Esophagus muscularis mucosa (tissue), 4 donors: ENCODE measurements at regions not wholly inside any gene's neighbourhood (a gene's known extent, or its start where the extent isn't known, plus 50 kb on each side); places are given as distances from the start of the nearest gene placed in this dataset.

Source experiments
- DNase-seq: peaks from one replicate; pipeline ENCODE4 v3.0.0-alpha.2; 2017; ENCODE audit errors: extremely low spot score
- H3K27ac ChIP-seq, 4 donors: fragments of 200-600 bp; sonication (generic); replicated peaks in 1 of 4; 1 replicate in 3 of 4; 2 replicates in 1 of 4; pipeline ENCODE4 v1.5.1; 2016 to 2019; ENCODE audit warnings: mild to moderate bottlenecking in 1 of 4
- H3K27me3 ChIP-seq, 4 donors: fragments of 200-600 bp; sonication (generic); one replicate each; pipeline versions ENCODE4 v1.5.1 to v1.6.0; 2016 to 2019
- H3K36me3 ChIP-seq, 4 donors: fragments of 200-600 bp; sonication (generic); one replicate each; pipeline ENCODE4 v1.5.1; 2016 to 2019
- H3K4me1 ChIP-seq, 4 donors: fragments of 200-600 bp; sonication (generic); one replicate each; pipeline ENCODE4 v1.5.1; 2016 to 2019
- H3K4me3 ChIP-seq, 4 donors: fragments of 200-600 bp; sonication (generic); 1 replicate in 2 of 4; 2 replicates in 2 of 4; pipeline ENCODE4 v1.5.1; 2016 to 2019; ENCODE audit warnings: mild to moderate bottlenecking in 4 of 4, moderate library complexity in 1 of 4
- H3K9me3 ChIP-seq, 4 donors: fragments of 200-600 bp; sonication (generic); 1 replicate in 3 of 4; 2 replicates in 1 of 4; pipeline ENCODE4 v1.5.1; 2016 to 2019
- EP300 ChIP-seq: sonication (generic); formaldehyde crosslinking; IDR thresholded peaks from one replicate; pipeline ENCODE4 v1.6.1; 2017; ENCODE audit warnings: antibody characterized with exemption
- POLR2A ChIP-seq: fragments of 450-650 bp; IDR thresholded peaks from one replicate; pipeline ENCODE4 v1.6.1; 2017; ENCODE audit warnings: antibody characterized with exemption, moderate library complexity, mild to moderate bottlenecking, low read depth
- POLR2AphosphoS5 ChIP-seq, 2 donors: sonication (generic); formaldehyde crosslinking; IDR thresholded peaks; one replicate each; pipeline ENCODE4 v1.6.1; 2017; ENCODE audit warnings: antibody characterized with exemption in 2 of 2
- WGBS: methylation state at CpG from one replicate; pipeline ENCODE4 v1.1.5; 2018; 5-methylcytosine and 5-hydroxymethylcytosine counted together
- intact Hi-C: fragments of 100-400 bp; cut with DNase I; formaldehyde crosslinking; loops from one replicate; pipeline ENCODE4 v1.15.1; 2023
- TF ChIP-seq, protein P1 (sequence below), 3 experiments: fragments of 200-600 bp in 2 of 3; fragments of 450-650 bp in 1 of 3; sonication (generic) in 2 of 3; IDR thresholded peaks; one replicate each; pipeline ENCODE4 v1.5.1; 2017 to 2019; ENCODE audit warnings: antibody characterized with exemption in 3 of 3, mild to moderate bottlenecking in 2 of 3, moderate library complexity in 1 of 3

DNA sequence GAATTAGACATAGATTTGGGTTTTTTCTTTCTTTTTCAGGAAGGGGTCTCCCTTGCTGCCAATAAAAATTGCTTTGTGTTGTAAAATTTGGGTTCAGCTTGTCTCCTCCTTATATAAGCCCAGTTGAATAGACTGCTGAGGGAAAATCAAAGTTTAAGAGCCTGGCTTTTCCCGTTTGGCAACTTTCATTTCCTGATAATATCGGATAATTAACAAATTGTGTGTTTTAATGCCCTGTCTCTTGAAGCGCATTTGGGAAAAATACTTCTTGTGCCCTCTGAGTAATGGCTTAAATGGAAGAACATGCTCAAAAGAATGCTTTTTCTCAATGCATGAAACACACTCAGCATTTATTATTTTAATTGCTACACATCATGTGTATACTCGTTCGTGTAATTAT, 198.0 kb upstream of the DCN start:
- no peak for DNase-seq
- Histone ChIP-seq H3K4me3 (no peak overlapping the region), H3K4me1 (peaks cover 0 to 7% (median 6%) of the 10 kb centered on the region in 4 donors), H3K9me3 (no peaks in the 10 kb centered on the region), H3K27ac (peak overlapping the region in 1 of 4 donors; percentile 54), H3K27me3 (no peaks in the 10 kb centered on the region), H3K36me3 (no peaks in the 10 kb centered on the region)
- no peak for TF ChIP-seq EP300
- no peak for TF ChIP-seq POLR2A
- TF ChIP-seq POLR2AphosphoS5 (IDR thresholded peaks at IDR 0.05), result no peak
- TF ChIP-seq, protein P1, sequence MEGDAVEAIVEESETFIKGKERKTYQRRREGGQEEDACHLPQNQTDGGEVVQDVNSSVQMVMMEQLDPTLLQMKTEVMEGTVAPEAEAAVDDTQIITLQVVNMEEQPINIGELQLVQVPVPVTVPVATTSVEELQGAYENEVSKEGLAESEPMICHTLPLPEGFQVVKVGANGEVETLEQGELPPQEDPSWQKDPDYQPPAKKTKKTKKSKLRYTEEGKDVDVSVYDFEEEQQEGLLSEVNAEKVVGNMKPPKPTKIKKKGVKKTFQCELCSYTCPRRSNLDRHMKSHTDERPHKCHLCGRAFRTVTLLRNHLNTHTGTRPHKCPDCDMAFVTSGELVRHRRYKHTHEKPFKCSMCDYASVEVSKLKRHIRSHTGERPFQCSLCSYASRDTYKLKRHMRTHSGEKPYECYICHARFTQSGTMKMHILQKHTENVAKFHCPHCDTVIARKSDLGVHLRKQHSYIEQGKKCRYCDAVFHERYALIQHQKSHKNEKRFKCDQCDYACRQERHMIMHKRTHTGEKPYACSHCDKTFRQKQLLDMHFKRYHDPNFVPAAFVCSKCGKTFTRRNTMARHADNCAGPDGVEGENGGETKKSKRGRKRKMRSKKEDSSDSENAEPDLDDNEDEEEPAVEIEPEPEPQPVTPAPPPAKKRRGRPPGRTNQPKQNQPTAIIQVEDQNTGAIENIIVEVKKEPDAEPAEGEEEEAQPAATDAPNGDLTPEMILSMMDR (IDR thresholded peaks at IDR 0.05), result no peak
- WGBS, result 63% methylated on average over 5 of the region's 5 CpGs
- intact Hi-C loops, result loop anchor here (5.0 to 10.0 kb wide), 2 partner anchors 1192 to 1264 kb away; no protein-coding TSS in a partner anchor

DNA sequence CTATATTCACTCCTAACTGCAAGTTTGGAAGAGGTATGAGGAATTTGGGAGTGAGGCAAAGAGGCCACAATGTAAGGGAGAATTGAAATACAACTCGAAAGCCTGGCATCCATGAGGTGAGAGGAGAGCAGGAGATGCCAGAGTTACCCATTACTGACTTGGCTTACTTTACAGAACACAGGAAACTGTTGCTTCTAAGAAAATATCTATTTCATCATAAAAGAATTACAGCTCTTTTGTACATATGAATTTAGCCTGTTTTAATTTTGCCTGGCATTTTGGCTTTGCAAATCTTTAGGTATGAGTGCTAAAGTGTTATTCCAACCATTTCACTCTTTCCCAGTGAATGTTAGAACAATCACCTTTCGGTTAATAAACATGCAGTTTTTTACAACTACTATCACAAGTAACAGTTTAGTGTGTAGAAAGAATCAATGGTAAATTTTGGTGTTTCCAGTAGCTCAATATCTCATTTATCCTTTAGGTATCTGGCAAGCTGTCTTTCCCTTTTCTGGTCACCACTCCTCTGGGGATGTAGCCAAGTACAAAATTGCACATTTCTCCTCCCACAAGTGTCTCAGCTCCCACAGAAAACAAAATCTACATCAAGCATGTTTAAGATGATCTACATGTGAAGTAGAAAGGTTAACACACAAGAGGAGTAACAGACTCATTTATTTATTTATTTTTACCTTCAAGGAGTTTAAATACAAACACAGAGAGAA, 196.6 kb upstream of the DCN start:
- TF ChIP-seq POLR2AphosphoS5 (IDR thresholded peaks at IDR 0.05), result no peak
- TF ChIP-seq EP300, result no peak
- TF ChIP-seq POLR2A, result no peak
- intact Hi-C loops, result no loop called here
- WGBS, result 93% methylated on average over 2 of the region's 2 CpGs
- DNase-seq, result no peak
- no peaks in the 10 kb centered on the region for H3K27me3 ChIP-seq
- no peaks in the 10 kb centered on the region for H3K36me3 ChIP-seq
- H3K4me1 ChIP-seq, result peaks cover 0 to 7% (median 6%) of the 10 kb centered on the region in 4 donors
- no peak overlapping the region for H3K4me3 ChIP-seq
- no peaks in the 10 kb centered on the region for H3K9me3 ChIP-seq
- H3K27ac ChIP-seq, result no peak overlapping the region

DNA sequence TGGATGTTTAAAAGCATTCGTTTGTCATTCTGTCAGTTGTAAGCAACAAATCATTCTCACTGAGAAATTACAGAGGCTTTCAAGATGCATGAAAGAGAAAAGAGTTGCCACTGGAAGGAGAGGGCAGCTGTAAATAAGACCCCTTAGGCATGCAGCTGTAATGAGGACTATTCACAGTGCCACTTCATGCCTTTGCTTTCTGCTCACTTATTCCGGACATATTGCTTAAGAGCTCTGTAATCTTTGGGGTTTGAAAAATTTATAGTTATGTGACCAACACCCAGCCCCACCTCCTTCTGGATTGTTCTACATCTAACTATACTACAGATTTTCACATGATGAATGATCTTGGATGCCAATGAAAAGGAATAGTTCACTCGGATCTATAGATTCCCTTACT, 194.8 kb upstream of the DCN start:
- no peak for DNase-seq
- H3K27ac ChIP-seq, result no peak overlapping the region
- no peaks in the 10 kb centered on the region for H3K27me3 ChIP-seq
- WGBS, result 67% methylated on average over 3 of the region's 3 CpGs
- peaks cover 0 to 7% (median 6%) of the 10 kb centered on the region in 4 donors for H3K4me1 ChIP-seq
- H3K36me3 ChIP-seq, result no peaks in the 10 kb centered on the region
- TF ChIP-seq EP300 (no peak), POLR2A (no peak), POLR2AphosphoS5 (IDR thresholded peaks at IDR 0.05) (no peak)
- TF ChIP-seq, protein P1 (IDR thresholded peaks at IDR 0.05), result no peak
- H3K9me3 ChIP-seq, result no peaks in the 10 kb centered on the region
- H3K4me3 ChIP-seq, result no peak overlapping the region
- intact Hi-C loops, result no loop called here

DNA sequence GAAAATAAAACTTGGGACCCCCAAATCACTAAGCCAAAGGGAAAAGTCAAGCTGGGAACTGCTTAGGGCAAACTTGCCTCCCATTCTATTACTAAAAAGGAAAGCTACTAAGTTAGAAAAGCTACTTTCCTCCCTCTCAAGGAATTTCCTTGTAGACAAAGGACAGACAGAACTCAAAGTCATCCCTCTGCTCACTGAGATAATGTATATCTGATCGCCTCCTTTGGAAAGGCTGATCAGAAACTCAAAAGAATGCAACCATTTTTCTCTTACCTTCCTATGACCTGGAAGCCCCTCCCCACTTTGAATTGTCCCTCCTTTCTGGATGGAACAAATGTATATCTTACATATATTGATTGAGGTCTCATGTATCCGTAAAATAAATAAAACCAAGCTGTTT, 190.5 kb upstream of the DCN start:
- no peak for TF ChIP-seq EP300
- TF ChIP-seq POLR2A, result no peak
- TF ChIP-seq POLR2AphosphoS5 (IDR thresholded peaks at IDR 0.05), result no peak
- TF ChIP-seq, protein P1 (IDR thresholded peaks at IDR 0.05), result no peak
- H3K27ac ChIP-seq, result no peak overlapping the region
- WGBS, result 94% methylated on average over 2 of the region's 2 CpGs
- no peak for DNase-seq
- H3K9me3 ChIP-seq, result no peaks in the 10 kb centered on the region
- H3K4me1 ChIP-seq, result no peaks in the 10 kb centered on the region
- no peaks in the 10 kb centered on the region for H3K27me3 ChIP-seq
- intact Hi-C loops, result no loop called here
- H3K4me3 ChIP-seq, result no peak overlapping the region
- H3K36me3 ChIP-seq, result no peaks in the 10 kb centered on the region

DNA sequence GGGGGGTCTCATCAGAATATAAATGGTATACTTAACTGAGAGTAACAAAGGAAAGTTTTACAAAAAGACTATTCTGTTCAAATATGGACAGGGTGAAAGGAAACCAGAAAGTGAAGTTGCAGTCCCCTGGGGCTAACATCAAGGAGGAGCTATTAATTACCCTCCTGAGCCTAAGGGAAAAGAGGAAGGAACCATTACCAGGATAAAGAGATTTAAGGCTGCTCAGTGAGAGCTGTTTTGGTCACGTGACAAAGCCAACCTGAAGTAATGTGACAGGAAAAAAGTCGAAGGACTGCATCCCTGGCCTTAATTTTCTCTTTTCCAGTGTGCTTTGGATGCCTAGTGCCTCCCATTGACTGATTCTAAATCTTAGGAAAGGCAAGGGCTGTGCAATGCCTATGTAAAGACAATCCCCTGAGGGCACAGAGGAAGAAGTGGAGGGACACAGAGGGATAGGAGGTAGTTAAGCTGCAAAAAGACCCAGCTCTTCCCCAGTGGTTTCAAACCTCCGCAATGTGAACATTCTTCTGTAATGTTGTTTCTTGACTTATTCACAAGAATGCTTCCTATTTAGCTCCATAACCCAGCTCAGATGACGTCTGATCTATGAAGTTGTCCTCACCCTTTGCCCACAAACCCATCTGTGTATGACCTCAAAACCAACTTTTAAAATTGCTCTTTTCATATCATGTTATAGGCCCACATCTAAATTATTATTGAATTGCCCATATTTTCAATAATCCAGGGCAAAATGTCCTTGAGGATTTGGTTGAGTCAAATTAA, 187.7 kb upstream of the DCN start:
- Histone ChIP-seq H3K9me3 (no peaks in the 10 kb centered on the region), H3K36me3 (no peaks in the 10 kb centered on the region), H3K4me3 (no peak overlapping the region), H3K4me1 (no peaks in the 10 kb centered on the region), H3K27me3 (no peaks in the 10 kb centered on the region), H3K27ac (no peak overlapping the region)
- TF ChIP-seq EP300 (no peak), POLR2A (no peak), POLR2AphosphoS5 (IDR thresholded peaks at IDR 0.05) (no peak)
- TF ChIP-seq, protein P1 (IDR thresholded peaks at IDR 0.05), result no peak
- WGBS, result 82% methylated on average over 4 of the region's 4 CpGs
- intact Hi-C loops, result no loop called here
- DNase-seq, result no peak
